GM19025 (cell line): ENCODE measurements at regions not wholly inside any gene's neighbourhood (a gene's known extent, or its start where the extent isn't known, plus 50 kb on each side); places are given as distances from the start of the nearest gene placed in this dataset.
"Not testable (repeated sequence)": the region's sequence is repeated elsewhere in the genome, so short reads cannot be mapped to it uniquely, and the experiment has no call there.

Experiments used
- ATAC-seq: cut with Tn5 transposase; IDR thresholded peaks from one replicate; pipeline ENCODE4 v1.9.1; 2021; ENCODE audit warnings: mild to moderate bottlenecking, low read depth, moderate library complexity; ENCODE audit not compliant: unreplicated experiment

DNA sequence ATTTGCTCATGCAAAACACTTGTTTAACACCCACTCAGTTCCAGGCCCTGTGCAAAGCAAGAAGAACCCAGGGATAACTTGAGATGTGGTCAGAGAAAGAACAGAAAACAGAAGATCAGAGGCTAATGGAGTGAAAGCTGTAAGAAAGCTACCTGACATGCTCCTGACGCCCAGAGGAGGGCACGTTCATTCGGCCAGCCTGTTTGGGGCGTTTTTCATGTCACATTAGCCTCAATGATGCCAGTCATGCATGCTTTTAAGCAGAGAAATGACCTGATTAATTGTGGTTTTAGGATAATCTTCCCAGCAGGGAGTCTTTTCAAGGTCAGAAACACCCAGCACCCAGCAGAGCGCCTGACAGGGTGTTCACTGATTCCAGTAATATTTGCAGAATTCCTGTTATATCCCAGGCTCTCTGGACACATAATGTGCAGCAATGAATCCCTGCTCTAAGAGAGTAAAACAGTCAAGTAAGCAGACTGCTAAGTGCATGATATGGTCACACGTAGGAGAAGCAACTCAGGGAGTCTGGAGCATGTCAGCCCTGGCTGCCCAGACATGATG lies 320.0 kb downstream of the LRATD1 start:
- ATAC-seq = no peak

DNA sequence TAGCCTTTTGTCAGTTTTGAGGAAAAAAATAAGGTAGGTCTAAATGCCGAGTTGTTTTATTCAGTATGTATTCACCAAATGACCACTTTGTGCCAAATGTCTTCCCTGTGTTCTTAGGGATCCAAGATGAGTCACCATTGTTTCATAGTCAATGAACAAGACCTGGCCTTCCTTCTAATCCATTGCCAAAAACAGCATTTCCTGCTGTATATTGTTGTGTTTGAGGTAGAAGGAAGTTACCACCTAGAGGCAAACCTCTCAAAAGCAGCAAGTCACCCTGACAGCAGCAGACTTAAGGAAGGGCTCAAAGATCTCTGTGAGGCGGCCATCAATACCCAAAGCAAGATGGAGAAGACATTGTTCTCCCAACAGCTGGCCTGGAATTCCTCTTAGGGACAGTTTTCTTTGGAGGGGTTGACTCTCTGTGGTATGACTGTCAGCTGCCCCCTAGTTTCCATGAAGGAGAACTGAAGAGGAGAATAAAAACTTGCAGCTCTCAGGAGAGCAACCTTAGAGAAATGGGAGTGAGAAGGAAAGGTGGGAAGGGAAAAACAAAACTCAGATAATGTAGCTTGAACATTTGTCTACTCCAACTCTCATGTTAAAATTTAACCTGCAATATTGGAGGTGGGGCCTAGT lies 328.3 kb downstream of the LRATD1 start:
- ATAC-seq = no peak

DNA sequence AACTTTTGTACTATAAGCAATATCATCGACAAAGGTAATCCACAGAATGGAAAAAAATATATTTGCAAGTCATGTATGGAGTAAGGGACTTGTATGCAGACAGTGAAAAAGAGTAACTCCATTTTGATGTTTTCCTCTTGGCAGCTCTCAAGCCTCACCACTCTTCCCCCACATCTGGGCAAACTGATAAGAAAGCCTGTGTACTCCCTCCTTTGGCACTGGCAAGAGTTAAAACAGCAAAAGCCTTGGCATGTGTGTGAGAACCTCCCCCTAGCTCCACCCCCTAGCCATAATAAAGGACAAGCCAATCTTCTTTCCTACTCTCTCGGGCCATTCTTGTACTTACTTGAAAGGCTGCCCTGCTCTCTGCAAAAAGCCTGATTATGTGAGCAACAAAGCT lies 335.2 kb downstream of the LRATD1 start:
- no peak for ATAC-seq

DNA sequence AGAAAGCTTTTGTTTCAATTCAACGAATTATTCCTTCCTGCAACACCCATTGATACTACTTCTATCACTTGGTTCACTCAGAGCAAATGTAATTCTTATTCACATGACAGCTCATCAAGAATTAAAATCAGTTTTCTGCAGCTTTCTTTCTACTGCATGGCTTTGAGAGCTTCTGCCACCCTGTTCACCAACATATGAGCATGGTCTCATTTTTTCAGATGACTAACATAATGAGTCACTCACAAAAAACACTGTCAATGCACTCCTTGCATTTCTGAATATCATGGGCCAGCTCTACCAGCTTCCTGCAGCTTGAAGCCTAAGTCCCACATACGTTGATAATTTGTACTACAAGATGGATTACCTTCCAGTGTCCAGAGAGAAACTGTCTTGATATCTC lies 342.9 kb downstream of the LRATD1 start:
- ATAC-seq = no peak

DNA sequence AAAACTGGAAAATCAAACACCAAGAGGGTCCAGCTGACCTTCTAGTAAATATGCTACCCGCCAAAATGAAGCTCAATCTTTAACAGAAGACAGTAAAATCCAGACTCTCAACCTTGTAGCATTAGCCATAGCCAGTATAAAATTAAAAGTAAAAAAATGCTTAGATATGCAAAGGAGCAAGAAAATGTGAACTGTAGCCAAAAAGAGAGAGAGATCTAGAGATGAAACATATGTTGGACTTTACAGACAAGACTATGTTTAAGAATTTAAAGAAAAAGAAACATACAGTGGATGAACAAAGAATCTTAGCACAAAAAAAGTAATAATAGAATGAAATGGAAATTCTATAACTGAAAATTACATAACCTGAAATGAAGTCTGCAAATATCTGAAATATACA lies 344.5 kb downstream of the LRATD1 start:
- no peak for ATAC-seq

DNA sequence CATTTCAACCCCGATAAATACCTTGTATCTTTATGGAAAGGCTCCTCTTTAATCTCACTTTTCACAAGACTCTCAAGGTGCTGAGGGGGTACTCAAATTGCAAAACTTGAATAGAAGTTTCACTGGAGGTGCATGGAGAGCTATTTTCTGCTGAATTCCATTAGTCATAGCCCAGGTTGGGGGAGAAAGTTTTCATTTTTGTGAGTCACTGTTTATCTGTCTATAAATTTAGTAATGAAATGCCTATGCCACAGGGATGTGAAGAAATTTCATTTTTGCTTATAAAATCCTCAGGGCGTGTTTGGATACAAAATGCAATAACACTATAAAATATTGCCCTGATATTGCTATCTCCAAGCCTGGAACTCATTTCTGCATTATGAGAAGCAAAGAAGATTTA lies 346.3 kb downstream of the LRATD1 start:
- ATAC-seq = no peak

DNA sequence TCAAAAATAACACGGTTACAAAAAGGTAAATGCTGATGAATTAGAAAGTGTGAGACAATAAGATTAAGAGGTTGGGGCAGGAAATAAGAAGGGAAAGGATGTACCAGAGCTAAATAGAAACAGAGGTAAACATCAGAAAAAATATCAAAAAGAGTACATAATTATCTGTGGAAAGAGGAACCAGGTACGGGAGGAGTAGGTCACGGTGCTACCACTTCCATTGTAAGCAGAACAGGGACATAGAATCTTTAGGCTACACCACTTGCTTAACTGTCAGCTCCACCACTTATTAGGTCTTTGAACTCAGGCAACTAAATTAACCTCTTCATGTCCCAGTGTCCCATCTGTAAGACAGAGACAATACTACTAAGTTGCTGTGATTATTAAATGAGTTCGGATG lies 350.3 kb downstream of the LRATD1 start:
- ATAC-seq = no peak

DNA sequence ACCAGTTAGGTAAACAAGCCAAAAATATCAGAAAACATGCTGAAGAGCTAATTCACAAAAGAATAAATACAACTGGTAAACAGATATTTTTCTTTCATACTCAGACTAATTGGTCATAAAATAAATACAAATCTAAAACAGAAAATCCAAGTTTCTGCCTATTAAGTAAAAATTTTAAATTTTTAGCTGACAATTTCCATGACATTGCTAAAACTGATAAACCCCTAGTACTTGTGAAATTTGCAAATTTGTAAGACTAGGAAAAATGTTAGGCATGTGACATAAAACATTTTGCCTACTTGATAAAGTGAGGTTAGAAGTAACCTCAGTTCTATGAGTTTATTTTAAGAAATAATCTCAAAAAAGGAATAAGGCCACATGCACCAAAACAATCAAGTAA lies 356.1 kb downstream of the LRATD1 start:
- ATAC-seq = no peak

DNA sequence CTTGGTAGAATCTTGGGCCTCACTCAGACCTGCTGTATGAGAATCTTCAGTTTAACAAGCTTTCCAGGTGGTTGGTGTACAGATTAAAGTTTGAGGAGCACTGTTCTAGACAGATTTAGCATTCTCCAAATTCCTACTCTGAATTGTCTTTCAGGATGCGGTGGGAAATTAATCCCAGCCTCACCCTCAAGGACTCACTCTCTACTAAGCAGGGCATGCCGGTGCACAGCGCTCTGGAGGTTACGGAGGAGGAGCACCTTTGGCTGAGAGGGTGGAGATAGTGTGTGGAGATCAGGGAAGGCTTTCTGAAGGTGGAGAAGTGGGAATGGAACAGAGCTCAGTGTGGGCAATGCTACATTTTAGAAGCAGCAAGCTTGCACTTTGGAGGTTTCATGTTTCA lies 359.2 kb downstream of the LRATD1 start:
- no peak for ATAC-seq

DNA sequence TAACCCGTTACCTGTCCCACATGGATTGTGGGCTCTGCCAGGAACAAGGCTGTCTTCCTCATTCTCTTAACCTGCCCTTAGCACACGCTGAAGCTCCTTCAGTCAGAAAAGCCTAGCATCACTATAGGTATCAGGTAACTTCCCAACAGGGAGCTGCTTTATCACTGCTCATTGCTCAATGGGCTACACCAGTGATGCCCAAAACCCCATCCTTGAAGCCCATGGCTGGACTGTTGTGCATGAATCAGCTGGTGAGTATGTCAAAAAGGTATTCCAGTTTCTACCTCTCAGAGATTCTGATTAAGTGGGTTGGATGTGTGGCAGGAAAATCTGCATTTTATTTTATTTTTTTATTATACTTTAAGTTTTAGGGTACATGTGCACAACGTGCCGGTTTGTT lies 362.2 kb downstream of the LRATD1 start:
- no peak for ATAC-seq

DNA sequence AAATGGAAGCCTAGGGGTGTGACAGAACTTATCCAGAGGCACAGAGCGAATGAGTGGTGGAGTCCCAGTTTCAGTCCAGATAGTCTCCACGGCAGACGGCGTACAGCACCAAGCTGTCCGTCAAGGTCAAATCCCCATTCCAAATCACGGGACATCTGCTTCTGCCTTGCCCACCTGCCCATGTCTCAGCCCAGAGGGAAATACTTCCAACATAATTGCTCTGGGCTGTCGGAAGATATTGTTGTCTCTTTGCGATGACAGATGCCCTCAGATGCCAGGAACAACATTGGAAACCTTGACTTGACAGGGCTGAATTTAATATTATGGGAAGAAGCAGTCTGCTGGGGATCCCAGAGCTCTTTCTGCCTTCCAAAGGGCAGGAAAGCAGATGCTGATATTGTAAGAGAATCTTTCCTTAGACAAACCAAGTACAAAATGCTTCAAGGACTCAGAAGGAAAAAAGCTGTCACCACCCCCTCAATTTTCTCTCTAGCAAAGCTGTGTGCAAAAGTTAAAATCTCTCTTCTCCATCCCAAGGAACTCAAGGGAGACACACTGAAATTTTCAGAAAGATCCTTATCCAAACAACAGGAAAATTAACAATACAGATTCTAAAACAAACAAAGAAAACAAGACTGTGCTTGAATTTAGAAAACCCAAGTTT lies 364.0 kb downstream of the LRATD1 start:
- ATAC-seq = no peak

DNA sequence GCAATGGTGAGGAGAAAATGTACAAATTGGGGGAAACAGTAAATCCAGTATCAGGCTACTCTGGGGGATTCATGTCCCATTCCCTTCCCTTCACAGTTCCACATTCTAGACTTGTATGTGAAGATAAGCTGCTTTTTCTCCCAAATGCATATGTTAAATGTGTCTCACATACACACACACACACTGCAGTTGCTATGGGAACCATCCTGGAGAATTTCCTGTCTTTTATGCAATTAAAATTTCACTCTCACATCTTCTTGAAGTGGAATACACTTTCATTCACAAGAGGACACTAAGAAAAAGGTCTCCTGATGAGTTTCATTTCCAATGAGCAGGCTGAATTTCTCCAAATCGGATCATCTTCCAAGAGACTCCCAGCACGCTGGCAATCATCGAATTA lies 366.0 kb downstream of the LRATD1 start:
- no peak for ATAC-seq

DNA sequence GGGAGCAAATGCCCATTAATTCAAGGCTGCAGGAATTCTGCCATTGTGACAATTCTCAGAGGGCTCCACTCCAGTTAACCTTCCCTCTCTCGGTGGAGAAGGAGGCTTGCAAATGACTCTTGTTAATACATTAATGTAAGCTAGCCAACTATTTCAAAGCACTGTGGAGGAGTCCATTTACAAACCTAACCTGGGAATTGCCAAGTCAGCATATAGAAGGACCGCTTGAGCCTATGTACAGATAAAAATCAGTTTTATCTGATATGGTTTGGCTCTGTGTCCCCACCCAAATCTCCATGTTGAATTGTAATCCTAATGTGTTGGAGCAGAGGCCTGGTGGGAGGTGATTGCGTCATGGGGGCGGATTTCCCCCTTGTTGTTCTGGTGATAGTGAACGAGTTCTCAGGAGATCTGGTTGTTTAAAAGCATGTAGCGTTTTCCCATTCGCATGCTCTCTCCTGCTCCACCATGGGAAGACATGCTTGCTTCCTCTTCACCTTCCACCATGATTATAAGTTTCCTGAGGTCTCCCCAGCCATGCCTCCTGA lies 366.7 kb downstream of the LRATD1 start:
- ATAC-seq = no peak

DNA sequence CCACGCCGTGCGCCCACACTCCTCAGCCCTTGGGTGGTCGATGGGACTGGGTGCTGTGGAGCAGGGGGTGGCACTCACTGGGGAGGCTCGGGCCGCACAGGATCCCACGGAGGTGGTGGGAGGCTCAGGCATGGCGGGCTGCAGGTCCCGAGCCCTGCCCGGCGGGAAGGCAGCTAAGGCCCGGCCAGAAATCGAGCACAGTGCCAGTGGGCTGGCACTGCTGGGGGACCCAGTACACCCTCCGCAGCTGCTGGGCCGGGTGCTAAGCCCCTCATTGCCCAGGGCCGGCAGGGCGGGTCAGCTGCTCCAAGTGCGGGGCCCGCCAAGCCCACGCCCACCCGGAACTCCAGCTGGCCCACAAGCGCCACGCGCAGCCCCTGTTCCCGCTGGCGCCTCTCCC lies 370.0 kb downstream of the LRATD1 start:
- ATAC-seq = not testable (repeated sequence)

DNA sequence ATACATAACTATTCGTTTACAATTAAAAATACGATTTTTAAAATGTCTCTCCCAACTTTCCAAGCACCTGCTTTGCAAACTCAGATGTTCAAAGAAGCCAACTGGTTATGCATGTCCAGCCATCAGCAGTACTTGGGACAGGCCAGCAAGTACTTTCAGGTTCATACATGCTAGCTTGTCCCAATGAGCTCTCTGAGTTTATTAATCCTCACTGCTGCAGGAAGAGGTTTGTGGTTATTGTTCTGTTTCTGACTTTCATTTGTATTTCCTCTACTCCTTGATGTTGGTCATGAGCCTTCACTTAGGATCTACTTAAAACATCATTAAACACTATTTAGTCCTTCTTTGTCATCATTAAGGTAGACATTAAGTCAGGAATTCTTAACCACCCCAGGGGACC lies 374.1 kb downstream of the LRATD1 start:
- ATAC-seq = no peak

DNA sequence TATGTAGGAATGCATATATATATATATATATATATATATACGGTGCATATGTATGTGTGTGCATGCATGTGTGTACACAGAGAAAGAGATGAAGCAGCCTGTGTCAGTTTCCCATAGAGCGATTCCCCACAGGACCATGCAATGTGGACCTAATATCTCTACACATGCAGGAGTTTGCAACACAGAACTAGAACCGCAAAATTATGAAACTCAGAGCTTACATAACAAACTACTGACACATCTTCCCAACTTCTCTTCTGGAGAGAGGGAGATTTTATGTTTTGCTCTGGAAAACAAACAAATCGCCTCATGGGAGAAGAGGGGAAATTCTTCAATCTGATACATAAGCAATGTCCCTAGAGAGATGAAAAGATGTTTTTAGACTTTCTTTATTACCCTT lies 377.2 kb downstream of the LRATD1 start:
- ATAC-seq = no peak

DNA sequence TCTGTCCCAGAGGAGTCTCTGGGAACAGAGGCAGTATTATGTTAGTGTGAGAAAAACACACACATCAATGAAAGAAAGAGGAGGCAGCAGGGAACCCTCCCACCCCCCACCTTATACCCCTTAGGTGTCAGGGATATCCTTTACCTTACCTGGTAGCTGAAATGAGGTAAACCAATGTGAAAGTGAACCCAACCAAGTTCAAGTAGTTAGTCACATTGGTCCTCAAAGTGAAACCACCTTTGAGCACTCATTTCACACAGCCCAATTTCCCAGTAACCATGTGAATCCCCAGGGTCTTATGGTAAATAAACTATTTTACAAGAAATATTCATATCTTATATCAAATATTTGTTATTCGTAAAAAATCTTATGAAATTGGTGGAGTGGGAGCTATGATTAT lies 377.8 kb downstream of the LRATD1 start:
- ATAC-seq = no peak

DNA sequence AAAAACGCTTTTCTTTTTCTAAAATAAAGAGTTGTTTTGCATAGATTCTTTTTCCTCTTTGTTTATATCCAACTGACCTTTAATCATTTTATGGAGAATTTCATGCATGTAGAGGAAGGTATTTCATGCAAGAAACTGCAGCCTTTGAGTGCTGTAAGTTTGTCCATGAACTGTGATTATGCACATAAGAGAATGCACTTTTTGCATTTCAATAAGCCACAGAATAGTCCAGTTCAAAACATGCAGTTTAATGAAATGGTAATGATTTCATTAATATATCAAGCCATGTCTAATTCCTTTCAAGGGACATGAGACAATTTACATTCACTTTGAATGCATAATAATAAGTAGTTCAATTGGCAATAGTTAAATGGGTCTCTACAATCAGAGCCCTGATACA lies 386.3 kb downstream of the LRATD1 start:
- no peak for ATAC-seq

DNA sequence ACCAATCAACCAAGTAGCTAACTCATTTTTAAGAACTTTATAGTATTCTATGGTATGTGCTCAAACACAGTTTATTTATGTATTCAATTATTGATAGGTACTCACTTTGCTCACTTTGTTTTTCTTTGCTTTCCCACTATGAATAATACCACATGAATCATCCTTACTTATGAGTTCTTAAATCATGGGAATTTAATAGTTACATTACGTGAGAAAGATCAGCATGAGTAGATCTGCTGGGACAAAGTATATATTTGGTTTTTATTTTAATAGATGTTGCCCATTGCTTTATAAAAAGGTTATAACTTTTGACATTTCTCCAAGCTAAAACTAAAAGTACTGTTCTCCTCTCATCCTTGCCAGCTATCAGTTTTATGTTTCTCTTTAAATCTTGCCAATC lies 390.7 kb downstream of the LRATD1 start:
- no peak for ATAC-seq

DNA sequence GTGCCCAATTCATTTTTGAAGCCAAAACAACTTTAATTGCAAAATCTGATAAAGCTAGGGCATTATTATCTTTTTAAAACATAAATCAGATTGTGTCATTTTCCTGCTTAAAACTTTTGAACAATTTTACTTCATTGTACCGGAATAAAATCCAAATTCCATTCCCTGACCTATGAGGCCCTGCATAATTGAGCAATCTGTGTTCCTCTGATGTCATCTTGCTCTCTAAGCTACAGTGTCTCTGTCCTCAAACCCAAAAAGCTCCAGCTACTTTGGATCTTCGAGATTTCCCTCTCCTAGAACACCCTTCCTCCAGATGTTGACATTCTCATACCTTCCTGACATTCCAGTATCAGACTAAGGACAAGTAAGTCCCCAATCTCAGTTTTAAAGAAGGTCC lies 395.9 kb downstream of the LRATD1 start:
- ATAC-seq = no peak

DNA sequence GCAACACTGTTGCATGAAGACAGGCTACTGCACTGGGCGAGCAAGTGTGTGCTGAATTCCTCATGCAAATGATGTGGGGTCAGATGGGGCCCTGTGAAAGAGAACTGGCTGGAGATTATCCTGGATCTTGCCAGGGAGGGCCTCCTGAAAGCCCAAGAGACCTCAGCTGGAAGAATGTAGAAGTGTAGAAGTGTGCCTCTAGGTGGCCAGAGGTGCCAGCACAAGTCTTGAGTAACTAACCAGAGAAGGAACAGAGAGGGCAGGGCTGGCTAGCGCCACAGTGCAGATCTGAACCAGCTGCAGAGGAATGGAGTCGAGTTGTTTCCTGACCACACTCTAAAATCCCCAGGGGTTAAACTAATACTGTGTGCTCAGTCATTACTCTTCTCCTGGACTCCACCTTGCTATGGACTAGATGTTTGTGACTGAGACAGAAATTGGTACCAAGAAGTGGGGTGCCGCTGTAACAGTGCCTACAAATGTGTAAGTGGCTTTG lies 399.3 kb downstream of the LRATD1 start:
- peak; percentile 91 for ATAC-seq

DNA sequence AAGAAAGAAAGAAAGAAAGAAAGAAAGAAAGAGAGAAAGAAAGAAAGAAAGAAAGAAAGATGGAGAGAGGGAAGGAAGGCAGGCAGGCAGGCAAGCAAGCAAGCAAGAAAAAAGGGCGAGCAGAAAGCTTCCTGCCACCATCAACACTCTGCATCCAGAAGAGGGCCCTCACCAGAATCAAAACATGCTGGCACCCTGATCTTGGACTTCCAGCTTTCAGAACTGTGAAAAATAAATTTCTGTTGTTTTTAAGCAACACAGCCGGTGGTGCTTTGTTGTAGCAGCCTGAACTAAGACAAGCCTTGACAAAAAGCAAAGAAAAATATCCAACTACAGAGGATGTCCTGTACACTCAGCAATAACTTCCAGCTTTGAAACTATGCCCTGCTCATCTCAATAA lies 401.7 kb downstream of the LRATD1 start:
- ATAC-seq = no peak
